Fibroblast of skin of right biceps (primary cell): ENCODE measurements at regions not wholly inside any gene's neighbourhood (a gene's known extent, or its start where the extent isn't known, plus 50 kb on each side); places are given as distances from the start of the nearest gene placed in this dataset.

ENCODE experiments used
- DNase-seq: peaks from one replicate; pipeline ENCODE4 v3.0.0-alpha.2; 2013

DNA sequence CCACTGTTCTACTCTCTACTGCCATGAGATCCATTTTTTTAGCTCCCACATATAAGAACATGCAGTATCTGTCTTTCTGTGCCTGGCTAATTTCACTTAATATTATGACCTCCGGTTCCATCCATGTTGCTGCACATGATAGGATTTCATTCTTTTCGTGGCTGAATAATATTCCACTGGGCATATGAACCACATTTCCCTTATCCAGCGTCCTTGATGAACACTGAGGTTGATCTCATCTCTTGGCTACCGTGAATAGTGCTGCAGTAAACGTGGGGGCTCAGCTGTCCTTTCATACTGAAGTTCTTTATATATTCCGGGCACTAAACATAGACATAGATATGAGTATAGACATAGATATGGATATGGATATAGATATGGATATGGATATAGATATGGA lies 109.3 kb upstream of the TNRC6C start:
- no peak for DNase-seq

DNA sequence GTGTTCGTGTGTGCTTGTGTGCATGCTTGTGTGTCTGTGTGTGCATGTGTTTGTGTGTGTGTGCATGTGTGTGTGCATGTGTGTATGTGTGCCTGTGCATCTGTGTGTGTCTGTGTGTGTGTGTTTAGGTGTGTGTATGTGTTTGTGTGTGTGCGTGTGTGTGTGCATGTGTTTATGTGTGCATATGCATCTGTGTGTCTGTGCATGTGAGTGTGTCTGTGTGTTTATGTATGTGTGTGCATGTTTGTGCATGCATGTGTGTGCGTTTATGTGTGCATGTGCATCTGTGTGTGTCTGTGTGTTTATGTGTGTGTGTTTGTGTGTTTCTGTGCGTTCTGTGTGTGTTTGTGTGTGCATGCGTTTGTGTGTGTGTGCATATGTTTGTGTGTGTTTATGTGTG lies 106.6 kb upstream of the TNRC6C start:
- DNase-seq, result no peak

DNA sequence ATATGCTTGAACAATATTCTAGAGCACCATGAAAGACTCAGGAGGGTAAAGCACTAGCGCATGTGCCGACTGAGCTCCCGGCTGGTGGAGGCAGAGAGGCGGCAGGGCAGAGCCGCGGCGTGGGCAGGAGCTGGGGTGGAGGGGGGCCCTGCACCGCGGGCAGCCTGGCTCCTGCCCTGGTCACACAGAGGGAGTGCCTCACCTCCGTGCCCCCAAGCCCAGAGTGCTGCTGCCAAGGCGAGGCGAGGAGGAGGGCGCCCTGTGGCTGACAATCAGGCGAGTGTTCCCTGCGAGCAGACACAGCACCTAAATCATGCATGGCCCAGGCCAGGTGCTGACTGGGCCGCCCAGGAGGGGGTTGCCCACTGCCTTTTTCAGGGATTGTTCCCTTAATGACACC lies 105.8 kb upstream of the TNRC6C start:
- no peak for DNase-seq

DNA sequence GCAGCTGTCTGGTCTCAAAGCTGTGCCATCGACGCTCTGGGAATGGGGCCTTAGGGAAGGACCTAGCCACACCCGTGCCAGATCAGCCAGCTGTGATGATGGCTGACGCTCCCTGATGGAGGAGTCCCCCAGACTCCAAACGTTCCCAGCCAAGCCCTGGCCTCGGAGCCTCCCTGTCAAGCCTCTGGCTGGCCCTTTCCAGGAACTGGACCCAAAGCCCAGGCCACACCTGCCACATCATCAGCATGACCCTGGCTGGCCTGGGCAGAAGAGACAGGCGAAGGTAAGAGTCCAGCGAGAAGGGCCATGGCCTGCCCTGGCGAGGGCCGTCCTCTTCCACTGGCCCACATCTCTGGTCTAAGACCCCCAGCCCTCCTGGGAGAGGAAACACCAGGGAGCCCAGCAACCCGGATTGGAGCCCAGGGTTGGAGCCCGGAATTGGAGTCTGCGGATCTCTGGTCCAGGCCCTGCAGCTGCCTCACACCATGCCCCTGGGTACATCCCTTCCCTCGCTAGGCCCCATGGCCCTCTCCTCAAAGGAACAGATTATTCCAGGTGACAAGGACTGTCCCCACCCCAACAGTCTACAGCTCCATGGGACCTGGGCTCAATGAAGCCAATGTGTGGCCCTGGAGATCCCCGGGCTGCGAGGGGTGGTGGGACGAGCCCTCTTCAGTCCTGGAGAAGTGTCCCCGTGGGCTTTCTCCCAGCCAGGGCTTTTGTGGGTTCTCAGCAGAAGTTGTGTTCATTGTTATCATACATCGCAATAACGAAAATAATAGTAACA lies 105.1 kb upstream of the TNRC6C start:
- DNase-seq, result no peak

DNA sequence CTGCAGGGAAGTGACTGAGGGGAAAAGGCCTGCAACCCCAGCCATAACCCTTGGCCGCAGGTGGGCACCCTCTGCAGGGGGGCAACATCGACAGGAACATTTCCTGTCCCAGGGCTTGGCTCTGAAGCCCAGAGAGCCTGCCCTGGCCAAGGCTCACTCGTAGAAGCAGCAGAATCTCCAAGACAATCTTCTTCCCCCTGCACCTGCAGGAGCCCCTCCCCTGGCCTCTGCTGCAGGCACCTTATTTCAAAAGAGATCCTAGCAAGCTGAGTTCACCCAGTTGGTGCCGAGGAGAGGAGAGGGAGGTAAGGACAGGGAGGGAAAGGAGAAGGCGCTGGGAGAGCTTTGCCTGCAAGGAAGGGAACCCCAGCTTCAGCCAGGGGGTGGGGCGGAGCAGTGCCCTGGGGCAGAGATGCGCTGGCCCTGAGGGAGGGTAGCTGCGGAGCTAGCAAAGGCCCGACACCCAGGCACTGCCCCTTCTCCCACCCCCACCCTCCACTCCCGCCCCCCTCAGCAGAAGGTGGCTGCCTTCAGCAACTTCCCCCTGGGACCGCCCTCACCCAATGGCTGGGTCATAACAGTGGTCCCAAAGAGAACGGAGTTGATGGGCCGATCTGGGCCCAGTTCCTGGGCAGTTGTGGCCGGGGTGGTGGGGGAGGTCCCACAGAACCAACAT lies 104.3 kb upstream of the TNRC6C start:
- no peak for DNase-seq

DNA sequence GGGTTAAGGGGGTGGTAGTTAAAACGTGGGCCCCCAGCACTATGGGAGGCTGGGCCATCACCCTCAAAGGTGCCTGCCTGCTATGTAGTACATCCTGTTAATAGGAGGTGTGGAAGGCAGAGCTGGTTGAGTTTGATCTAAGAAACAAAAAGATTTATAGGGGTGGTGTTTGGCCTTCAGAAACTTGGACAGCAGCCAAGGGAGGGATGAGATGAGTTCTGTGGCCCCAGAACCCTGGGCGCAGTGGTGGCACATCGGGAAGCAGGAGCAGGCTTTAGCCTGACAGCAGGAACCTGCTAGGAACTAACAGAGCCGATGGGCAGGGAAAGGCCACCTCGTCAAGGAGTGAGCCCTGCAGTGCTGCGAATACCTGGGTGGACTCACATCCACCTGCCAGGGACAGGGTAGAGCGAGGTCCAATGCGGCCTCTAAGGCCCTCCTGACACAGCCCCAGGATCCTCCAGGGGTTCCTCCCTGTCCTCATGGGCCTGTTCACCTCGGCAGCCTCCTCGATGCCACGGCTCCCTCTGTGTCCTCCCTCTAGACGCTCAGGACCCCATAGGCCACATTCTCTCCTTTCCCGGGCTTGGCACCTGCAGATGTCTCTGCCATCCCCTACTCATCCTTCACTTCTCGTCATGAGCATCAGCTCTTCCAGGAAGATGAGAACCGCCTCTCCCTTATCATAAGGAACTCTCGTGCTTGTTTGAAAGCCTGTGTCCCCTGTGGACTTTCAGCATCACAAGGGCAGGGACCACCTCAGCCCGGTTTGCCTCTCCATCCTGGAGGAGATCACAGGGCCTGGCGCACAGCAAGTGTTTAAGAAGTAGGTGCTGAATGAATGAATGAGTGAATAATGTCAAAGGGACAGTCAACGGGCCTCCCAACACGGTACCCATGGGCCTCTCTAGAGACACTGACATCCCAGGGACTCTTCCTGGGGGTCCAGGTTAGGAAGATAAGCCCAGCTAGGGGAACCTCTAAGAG lies 103.5 kb upstream of the TNRC6C start:
- DNase-seq, result no peak

DNA sequence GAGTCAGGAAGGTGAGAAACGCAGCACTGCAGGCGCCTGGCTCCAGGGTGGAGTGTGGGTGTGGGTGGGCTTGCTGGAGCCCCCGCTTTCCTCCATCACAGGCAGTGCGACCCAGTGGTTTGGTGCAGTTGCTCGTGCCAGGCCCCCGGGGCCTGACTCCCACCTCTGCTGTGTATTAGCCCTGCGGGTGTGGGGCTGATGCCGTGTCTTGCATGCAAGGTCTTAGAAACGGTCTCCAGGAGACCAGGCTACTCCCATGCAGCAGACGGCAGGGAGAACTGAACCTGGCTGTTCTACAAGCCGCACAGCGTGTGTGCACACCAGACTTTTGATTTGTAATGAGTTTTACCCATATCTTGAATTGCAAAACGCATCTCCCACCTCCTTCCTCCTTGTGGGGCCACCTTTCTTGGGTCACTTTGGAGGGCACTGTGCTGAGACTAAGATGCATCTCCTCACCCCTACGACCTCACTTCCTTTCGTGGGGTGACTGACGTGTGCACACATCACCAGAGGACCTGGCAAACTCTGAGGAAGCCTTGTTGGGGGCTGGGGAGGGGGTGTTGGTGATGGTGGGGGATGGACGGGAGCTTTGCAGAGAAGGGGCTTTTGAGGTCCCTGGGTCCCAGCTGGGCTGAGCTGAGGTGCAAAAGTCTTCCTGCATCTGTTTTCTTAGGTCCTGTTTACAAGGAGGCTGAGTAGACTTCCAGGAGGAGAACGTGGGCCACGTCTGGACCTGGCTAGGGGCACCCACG lies 101.8 kb upstream of the TNRC6C start:
- DNase-seq, result no peak

DNA sequence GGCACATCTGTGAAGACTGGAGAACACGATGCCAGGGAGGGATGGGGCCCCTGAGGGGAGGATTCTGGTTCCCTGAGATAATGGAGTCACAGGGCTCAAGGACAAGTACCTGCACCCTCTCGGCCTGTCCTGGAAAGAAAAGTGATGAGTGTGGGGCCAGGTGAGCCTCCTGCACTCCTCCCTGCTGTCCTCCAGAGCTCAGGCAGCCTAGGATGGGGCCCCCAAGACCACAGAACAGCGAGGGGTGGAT lies 101.3 kb upstream of the TNRC6C start:
- DNase-seq, result no peak

DNA sequence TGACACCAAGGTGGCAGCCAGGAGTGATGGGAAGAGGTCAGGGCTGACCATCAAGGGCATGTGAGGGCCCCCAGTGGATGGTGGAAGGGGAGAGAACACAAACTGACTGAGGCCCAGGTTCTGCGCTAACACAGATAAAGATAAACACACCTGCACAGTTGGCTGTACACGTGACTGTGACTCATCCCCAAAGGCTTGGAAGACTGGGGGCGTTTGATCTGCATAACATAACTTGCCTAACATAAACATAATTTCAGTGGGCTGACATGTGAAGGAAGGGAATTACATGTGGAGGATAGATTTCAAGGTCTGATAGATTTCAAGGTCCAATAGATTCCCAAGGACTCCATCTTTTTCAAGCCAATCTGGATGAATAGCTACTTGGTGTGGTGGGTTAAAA lies 100.9 kb upstream of the TNRC6C start:
- no peak for DNase-seq

DNA sequence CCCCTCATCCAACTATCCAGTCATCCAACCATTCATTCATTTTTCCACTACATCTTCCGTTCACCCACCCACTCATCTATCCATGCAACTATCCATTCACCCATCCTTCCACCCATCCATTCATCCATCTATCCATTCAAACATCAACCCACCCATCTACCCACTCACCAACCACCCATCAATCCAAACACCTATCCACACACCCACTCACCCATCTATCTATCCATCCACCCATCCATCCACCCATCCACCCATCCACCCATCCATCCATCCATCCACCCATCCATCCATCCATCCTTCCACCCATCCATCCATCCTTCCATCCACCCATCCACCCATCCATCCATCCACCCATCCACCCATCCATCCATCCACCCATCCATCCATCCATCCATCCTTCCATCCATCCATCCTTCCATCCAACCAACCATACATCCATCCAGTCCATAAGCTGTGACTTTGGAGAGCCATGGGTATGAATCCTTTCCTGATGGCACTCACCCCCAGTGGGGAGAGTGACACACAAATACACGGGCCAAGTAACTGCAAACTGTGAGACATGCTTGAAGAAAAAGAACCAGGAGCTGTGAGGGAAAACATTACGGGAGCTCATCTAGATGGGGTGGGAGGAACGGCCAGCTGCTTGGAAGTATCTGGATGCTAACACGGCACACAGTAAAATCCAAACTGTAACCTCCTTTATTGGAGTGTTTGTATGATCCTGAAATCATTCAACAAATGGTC lies 100.0 kb upstream of the TNRC6C start:
- no peak for DNase-seq

DNA sequence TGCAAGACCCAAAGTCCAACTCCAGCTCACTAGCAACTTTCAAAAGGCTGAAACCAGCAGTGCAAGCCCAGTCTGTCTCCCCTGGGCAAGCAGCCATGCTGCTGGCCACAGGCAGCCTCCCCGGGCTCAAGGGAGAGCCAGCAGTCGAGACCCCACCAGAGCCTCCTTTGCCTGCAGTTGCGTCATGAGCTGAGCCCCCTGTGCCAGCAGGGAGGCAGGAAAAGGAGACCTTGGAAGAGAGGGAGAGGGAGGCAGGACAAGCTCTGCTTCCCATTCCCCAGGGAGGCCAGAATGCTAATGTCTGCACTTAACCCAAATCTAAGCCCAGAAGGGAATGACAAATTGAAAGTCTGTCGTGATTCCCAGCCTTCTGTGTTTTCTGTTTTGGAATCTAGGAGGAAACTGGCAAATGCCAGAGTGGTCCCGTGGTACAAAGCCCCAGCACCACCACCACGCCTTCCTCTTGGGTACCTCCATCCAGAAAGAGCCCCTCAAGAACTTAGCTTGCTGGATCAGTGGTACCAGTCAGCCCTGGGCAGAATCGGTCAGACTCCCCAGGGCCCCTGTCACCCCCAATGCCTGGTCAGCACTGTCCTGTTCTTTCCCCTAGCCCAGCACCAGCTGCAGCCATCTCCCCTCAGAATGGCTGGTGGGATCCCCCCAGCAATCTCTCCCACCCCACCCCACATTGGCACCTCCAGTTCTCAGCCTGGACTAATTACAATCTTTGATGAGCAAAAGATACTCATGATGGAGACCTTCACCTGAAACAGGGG lies 99.3 kb upstream of the TNRC6C start:
- no peak for DNase-seq

DNA sequence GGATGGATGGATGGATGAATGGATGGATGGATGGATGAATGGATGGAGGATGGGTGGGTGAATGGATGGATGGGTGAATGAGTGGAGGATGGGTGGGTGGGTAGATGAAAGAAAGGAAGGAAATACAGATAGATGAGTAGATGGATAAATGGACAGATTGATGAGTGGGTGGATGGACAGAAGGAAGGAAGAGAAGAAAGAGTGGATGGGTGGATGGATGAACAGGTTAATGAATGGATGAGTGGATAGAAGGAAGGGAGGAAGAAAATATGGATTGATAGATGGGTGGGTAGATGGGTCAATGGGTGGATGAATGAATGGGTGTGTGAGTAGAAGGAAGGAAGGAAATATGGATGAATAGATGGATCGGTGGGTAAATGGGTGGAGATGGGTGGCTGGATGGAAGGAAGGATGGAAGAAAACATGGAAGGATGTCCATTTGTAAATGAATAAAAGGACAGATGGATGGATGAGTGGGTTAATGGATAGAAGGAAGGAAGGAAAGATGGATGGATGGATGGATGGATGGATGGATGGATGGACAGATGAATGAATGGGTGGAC lies 97.3 kb upstream of the TNRC6C start:
- no peak for DNase-seq

DNA sequence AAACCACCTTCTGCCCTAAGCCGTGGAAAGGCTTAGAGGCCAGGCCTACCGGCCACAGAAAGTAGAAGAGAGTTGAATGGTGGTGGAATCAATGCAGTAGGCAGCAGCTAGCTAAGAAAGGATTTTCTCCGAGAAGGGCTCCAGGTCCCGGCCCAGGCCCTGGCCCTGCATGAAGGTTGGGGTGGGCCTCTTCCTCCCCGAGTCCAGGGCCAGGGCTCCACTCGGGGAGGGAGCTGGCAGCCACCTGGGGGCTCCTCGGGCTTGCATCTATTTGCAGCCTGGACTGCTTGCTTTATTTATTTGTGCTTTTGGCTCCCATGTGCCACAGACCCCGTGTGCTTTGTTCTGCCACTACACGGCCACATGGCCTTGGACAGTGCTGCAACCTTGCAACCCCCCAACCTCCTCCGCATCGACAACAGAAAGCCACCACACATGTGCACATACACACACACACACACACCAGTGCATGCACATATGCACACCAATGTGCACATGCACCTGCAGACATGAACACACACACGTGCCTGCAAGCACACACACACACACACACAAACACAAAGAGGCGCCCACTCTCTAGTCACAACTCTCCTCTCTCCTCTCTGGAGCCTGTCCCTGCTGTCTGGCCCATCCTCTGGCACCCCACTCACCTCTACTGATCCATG lies 96.4 kb upstream of the TNRC6C start:
- DNase-seq, result no peak

DNA sequence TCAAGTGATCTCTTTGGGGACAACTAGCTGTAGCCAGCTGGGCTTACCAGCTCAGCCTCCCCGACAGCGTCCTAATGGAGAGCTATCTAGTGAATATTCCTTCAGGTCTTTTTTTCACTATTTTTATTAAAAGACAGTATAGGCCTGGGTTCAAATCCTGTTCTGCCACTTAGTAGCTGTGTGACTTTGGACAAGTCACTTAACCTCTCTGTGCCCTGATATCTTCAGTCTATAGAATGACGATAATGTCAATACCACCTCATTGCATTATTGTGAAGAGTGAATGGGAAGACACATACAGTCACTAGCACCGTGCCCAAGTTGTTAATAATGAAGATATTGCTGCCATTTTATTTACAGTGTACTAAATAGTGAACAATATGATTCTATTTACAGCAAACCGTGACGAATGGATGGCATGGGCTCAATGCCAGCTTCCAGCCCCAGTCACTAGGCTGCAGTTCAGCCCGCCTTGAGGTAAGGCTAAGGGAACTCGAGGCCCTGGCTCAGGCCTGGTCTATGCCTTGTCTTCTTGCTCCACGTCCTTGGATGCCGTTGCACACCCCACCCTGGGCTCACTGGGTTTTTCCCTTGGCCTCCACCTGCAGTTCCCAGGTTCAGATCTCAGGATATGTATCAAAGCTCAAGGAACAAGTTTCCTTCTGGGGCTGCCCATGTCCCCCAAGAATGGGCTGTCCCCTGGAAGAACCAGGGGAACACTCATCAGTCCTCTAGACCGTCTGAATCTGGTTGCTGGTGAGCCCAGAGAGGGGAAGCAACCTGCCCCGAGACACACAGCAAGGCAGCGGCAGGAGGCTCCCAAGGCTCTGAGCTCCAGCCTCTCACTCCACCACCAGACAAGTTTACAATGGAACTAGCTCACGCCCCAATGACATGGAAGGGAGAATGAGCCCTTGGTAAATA lies 95.4 kb upstream of the TNRC6C start:
- no peak for DNase-seq

DNA sequence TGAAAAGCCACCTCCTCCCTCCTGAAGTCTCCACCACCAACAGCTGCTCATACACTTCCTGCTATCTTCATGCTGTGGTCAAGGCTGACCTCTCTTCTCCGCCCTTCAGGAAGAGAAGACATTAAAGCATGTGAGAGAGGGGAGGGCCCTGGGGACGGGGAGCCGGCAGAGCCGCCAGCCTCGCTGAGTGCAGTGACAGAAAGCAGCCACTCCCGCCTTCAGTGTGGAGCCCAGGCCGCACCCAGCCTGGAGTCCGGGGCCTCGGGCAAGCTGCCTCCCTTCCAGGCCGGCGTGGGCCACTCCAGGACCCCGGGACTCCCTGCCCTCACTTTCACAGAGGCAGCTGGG lies 94.7 kb upstream of the TNRC6C start:
- no peak for DNase-seq

DNA sequence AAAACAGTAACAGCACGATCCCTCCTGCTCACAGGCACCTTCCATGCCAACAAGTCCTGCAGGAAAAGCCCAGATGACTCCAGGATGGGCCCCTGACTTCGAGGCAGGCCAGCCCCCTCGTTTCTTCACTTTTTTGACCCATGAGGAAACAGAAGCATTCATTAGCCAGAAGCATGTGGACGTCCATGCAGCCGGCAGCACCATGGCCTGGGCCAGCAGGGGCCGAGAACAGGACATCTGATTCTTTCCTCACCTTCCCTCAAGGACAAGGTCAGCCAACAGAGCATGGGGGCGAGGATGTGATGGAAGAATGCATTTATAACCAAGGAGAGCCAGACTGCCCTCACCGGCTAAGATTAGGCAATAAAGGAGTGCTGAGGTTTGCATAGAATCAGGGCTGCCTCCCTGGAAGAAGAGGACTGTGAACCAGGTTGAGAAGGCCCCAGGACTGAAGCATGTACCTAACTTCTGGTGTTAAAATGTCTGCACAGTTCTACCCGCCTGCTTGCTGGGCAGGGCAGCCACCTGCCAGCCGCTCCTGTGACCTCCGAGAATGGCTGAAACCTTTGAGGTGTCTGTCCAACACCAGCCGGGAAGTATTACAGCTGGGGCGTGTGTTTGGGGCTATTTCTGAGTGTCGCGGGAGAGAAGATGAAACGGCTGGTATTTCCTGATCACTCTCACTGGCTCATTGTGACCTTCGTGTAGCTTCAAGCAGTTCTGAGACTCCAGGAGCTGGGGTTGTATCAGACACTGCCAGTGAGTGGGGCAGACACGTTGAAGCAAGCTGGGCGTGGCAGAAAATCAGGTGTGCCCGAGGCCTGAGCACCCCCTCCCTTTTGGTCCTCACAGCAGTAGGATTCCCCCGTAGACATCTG lies 94.0 kb upstream of the TNRC6C start:
- no peak for DNase-seq

DNA sequence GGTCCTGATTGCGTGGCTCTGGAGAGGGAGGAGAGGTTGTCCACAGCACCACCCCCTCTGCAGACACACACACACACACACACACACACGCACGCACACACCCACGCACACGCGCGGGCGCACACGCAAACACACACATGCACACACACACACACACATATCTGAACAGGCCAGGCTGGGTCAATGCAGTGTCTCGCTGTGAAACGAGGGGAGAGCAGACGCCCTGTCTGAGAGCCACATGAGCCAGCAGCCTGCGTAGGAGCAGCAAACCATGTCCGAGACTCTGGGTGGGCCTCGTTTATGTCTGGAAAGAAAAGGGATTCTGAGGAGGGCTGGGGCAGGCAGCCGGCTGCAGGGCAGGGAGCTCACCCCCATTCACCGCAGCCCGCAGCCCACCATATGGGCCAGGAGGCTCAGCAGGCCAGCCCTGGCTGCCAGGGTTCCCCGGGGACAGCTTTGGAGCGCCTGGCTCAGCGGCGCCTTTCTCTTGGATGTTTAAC lies 93.3 kb upstream of the TNRC6C start:
- DNase-seq, result no peak

DNA sequence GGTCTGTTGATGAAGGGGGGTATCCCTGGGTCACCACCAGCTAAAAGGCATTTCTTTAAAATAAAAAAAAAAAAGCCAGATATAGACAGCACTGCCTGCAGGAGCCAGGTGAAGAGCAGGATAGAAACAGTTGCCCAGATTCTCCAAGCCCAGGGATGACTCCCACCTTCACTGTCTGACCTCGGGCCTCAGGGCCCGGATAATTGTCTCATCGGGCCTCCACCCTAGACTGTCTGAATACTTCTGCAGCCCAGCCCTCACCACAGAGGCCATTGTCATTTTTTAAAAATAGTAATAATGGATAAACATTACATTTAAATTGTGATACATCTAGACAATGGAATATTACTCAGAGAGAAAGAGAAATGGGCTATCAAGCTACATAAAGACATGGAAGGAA lies 92.8 kb upstream of the TNRC6C start:
- no peak for DNase-seq
